ENCODE measurements at regions not wholly inside any gene's neighbourhood (a gene's known extent, or its start where the extent isn't known, plus 50 kb on each side); places are given as distances from the start of the nearest gene placed in this dataset.

DNA sequence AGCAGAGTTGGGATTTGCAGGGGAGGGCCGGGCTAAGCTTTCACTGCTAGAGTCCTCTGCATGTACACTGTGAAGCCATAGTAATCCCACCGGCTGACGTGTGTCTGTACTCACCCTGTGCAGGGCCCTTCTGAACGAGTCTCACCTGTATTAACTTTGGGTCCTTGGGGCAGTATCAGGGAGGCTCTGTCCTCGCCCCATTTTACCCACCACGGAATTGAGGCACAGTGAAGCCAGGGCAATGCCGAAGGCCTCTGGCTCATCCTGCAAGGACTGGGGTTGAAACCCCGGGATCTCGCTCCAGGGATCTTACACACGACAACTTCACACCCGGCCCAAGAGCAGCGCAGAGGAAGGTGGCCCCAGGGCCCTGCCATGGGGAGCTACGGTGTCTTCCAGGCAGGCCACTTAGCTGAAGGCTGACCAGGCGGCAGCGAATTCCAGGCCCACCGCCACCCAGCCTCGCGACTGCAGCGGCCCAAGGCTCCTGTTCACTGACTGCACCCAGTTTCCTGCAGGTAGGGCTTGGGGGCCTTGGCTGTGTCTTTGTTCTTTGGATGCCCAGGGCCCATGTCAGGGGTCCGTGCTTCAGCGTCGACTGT lies 75.5 kb upstream of the ADRA2C start:
- no peak for TF ChIP-seq EZH2 (optimal IDR thresholded peaks at IDR 0.05; ENCODE audit: low read depth, low read length)
- Histone ChIP-seq H3K4me1 (ENCODE audit: low read length) (no peaks in the 10 kb centered on the region), H2AFZ (ENCODE audit: low read length) (no peak overlapping the region)

DNA sequence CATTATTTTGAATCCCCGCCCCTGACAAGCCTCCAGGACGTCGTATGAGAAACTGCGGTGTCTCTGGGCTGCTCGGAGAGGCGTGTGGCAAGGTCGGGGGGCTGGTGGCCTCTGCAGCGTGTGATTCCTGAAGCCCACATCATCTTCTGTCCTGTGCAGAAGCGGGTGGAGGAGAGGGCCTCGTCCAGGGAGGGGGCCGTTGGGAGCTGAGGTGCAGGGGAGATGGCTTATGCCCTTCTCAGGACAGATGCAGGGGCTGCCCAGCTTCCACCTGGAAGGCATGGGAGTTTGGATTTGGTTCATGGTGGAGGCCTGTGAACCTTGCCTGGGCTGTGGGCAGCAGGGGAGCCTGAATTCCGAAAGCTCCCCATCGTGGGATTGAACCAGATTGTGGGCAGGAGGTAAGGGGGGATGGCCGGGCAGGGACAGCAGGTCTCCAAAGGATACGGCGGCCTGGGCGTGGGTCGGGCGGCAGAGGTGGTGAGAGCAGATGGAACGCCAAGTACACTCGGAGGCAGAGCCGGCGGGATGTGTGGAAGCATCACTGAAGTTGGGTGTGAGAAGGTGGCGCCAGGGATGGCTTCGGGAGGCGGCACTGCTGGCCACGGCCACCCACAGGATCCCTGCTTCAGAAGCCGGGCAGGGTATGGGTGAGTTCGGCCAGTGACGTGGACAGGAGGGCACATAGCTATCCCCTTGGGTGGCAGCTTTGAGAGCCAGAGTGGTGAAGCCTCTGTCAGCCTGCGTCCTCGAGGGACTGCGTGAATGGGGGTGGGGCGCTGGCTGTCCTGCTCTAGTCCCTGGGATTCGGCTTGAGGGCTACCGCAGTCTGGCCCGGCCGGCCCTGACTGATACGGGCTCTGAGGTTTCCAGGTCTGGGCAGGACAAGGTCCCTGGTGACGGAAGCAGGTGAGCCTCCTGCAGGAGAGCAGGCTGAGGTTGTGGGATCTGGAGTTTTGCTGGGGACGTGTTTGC lies 76.3 kb upstream of the ADRA2C start:
- Histone ChIP-seq H3K79me2 (ENCODE audit: low read length) (no peaks in the 10 kb centered on the region), H3K27me3 (replicated peaks; ENCODE audit: insufficient read depth, low read length) (peaks cover 97% of the 10 kb centered on the region), H3K27ac (ENCODE audit: low read length) (no peak overlapping the region), H3K36me3 (replicated peaks; ENCODE audit: insufficient read depth, low read length) (no peaks in the 10 kb centered on the region), H3K4me2 (ENCODE audit: low read depth, low read length) (no peak overlapping the region), H3K9ac (ENCODE audit: low read length) (no peak overlapping the region), H3K4me3 (ENCODE audit: low read length) (no peak overlapping the region), H2AFZ (ENCODE audit: low read length) (no peak overlapping the region), H3K9me2 (replicated peaks; ENCODE audit: insufficient read depth, low read length) (no peaks in the 10 kb centered on the region), H3K4me1 (ENCODE audit: low read length) (no peaks in the 10 kb centered on the region), H3F3A (ENCODE audit: insufficient read depth, low read length) (no peaks in the 10 kb centered on the region), H4K20me1 (ENCODE audit: insufficient read depth, low read length) (no peaks in the 10 kb centered on the region), H3K9me3 (replicated peaks; ENCODE audit: insufficient read depth, low read length) (no peaks in the 10 kb centered on the region)
- TF ChIP-seq EZH2phosphoT487 (IDR thresholded peaks at IDR 0.05; ENCODE audit: low read length) (no peak), EZH2 (optimal IDR thresholded peaks at IDR 0.05; ENCODE audit: low read depth, low read length) (no peak)
- TF ChIP-seq, protein P1, sequence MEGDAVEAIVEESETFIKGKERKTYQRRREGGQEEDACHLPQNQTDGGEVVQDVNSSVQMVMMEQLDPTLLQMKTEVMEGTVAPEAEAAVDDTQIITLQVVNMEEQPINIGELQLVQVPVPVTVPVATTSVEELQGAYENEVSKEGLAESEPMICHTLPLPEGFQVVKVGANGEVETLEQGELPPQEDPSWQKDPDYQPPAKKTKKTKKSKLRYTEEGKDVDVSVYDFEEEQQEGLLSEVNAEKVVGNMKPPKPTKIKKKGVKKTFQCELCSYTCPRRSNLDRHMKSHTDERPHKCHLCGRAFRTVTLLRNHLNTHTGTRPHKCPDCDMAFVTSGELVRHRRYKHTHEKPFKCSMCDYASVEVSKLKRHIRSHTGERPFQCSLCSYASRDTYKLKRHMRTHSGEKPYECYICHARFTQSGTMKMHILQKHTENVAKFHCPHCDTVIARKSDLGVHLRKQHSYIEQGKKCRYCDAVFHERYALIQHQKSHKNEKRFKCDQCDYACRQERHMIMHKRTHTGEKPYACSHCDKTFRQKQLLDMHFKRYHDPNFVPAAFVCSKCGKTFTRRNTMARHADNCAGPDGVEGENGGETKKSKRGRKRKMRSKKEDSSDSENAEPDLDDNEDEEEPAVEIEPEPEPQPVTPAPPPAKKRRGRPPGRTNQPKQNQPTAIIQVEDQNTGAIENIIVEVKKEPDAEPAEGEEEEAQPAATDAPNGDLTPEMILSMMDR (IDR thresholded peaks at IDR 0.05; ENCODE audit: low read length) = no peak
- no peak for DNase-seq

More for the DNA sequence above, 75.5 kb upstream of the ADRA2C start:
- no peaks in the 10 kb centered on the region for H3K36me3 ChIP-seq (replicated peaks; ENCODE audit: insufficient read depth, low read length)
- no peaks in the 10 kb centered on the region for H3F3A ChIP-seq (ENCODE audit: insufficient read depth, low read length)
- H3K4me3 ChIP-seq (ENCODE audit: low read length) = no peak overlapping the region
- DNase-seq = no peak
- H3K9me2 ChIP-seq (replicated peaks; ENCODE audit: insufficient read depth, low read length) = no peaks in the 10 kb centered on the region
- H3K4me2 ChIP-seq (ENCODE audit: low read depth, low read length) = no peak overlapping the region
- H3K79me2 ChIP-seq (ENCODE audit: low read length) = no peaks in the 10 kb centered on the region
- H3K27me3 ChIP-seq (replicated peaks; ENCODE audit: insufficient read depth, low read length) = peaks cover 96% of the 10 kb centered on the region
- no peak overlapping the region for H3K9ac ChIP-seq (ENCODE audit: low read length)
- no peaks in the 10 kb centered on the region for H3K9me3 ChIP-seq (replicated peaks; ENCODE audit: insufficient read depth, low read length)
- no peaks in the 10 kb centered on the region for H4K20me1 ChIP-seq (ENCODE audit: insufficient read depth, low read length)
- H3K27ac ChIP-seq (ENCODE audit: low read length) = no peak overlapping the region

DNA sequence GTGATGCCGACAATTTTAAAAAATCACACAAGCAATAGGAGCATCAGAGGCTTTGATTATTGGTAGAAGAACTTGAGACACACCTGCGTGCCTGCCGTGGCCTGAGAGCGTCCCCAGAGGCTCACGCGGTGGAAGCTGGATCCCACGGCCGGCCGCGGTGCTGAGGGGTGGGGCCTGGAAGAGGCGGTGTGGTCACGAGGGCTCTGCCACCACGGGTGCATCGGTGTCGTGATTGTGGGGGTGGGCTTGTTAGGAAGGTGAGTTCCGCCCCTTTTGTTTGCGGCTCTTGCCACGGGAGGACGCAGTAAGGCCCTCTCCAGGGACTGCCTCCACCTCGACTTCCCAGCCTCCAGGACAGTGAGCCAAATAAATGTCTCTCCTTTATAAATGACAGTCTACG lies 77.2 kb upstream of the ADRA2C start:
- Histone ChIP-seq H4K20me1 (ENCODE audit: insufficient read depth, low read length) (no peaks in the 10 kb centered on the region), H3K4me3 (ENCODE audit: low read length) (no peak overlapping the region), H3K27me3 (replicated peaks; ENCODE audit: insufficient read depth, low read length) (peaks cover 97% of the 10 kb centered on the region), H3K79me2 (ENCODE audit: low read length) (no peaks in the 10 kb centered on the region), H3K36me3 (replicated peaks; ENCODE audit: insufficient read depth, low read length) (no peaks in the 10 kb centered on the region), H3K9me2 (replicated peaks; ENCODE audit: insufficient read depth, low read length) (no peaks in the 10 kb centered on the region), H3K4me1 (ENCODE audit: low read length) (no peaks in the 10 kb centered on the region), H3K27ac (ENCODE audit: low read length) (no peak overlapping the region), H3K9me3 (replicated peaks; ENCODE audit: insufficient read depth, low read length) (no peaks in the 10 kb centered on the region), H3K4me2 (ENCODE audit: low read depth, low read length) (no peak overlapping the region), H2AFZ (ENCODE audit: low read length) (no peak overlapping the region), H3K9ac (ENCODE audit: low read length) (no peak overlapping the region), H3F3A (ENCODE audit: insufficient read depth, low read length) (no peaks in the 10 kb centered on the region)
- DNase-seq = no peak
- TF ChIP-seq EZH2phosphoT487 (IDR thresholded peaks at IDR 0.05; ENCODE audit: low read length) (no peak), EZH2 (optimal IDR thresholded peaks at IDR 0.05; ENCODE audit: low read depth, low read length) (no peak)
- TF ChIP-seq, protein P1 (IDR thresholded peaks at IDR 0.05; ENCODE audit: low read length) = no peak
